LoVo (cell line): ENCODE measurements at regions not wholly inside any gene's neighbourhood (a gene's known extent, or its start where the extent isn't known, plus 50 kb on each side); places are given as distances from the start of the nearest gene placed in this dataset.
A peak's percentile ranks its signal among the peaks of the same experiment; 100 is the strongest.

Source experiments
- DNase-seq: peaks from one replicate; pipeline ENCODE4 v3.0.0-alpha.2; 2016; ENCODE audit warnings: low spot score

- DNase-seq: peak; percentile 1
These were observed 159.7 kb upstream of the SHISA6 start for GRCh38 chr17:11081342-11081741.

- DNase-seq: no peak
These were observed 163.3 kb upstream of the SHISA6 start for GRCh38 chr17:11077673-11078072.

- DNase-seq: no peak
These were observed 166.6 kb upstream of the SHISA6 start for GRCh38 chr17:11074451-11074850.

- no peak for DNase-seq
These were observed 184.1 kb upstream of the SHISA6 start for GRCh38 chr17:11056926-11057325.

GRCh38 chr17:11053846-11054245 lies 187.2 kb upstream of the SHISA6 start:
- no peak for DNase-seq

- DNase-seq: no peak
These were observed 191.5 kb upstream of the SHISA6 start for GRCh38 chr17:11049539-11049938.

GRCh38 chr17:11047228-11047627 lies 193.8 kb upstream of the SHISA6 start:
- DNase-seq: no peak

- DNase-seq: no peak
These were observed 201.5 kb upstream of the PIRT start for GRCh38 chr17:11039342-11039741.

GRCh38 chr17:11035681-11036080 lies 197.8 kb upstream of the PIRT start:
- no peak for DNase-seq

- no peak for DNase-seq
These were observed 193.9 kb upstream of the PIRT start for GRCh38 chr17:11031787-11032186.

- DNase-seq: no peak
These were observed 191.9 kb upstream of the PIRT start for GRCh38 chr17:11029791-11030190.

- no peak for DNase-seq
These were observed 190.5 kb upstream of the PIRT start for GRCh38 chr17:11028349-11028748.

- no peak for DNase-seq
These were observed 189.0 kb upstream of the PIRT start for GRCh38 chr17:11026903-11027302.

- DNase-seq: no peak
These were observed 186.0 kb upstream of the PIRT start for GRCh38 chr17:11023639-11024479.

GRCh38 chr17:11006530-11006929 lies 168.6 kb upstream of the PIRT start:
- no peak for DNase-seq

- no peak for DNase-seq
These were observed 168.1 kb upstream of the PIRT start for GRCh38 chr17:11005940-11006339.

- no peak for DNase-seq
These were observed 164.5 kb upstream of the PIRT start for GRCh38 chr17:11002417-11002816.

GRCh38 chr17:11001651-11002050 lies 163.8 kb upstream of the PIRT start:
- DNase-seq: no peak

GRCh38 chr17:10999484-10999883 lies 161.6 kb upstream of the PIRT start:
- DNase-seq: no peak

- no peak for DNase-seq
These were observed 155.2 kb upstream of the PIRT start for GRCh38 chr17:10993126-10993525.

- no peak for DNase-seq
These were observed 154.4 kb upstream of the PIRT start for GRCh38 chr17:10992106-10992880.

- DNase-seq: no peak
These were observed 149.9 kb upstream of the PIRT start for GRCh38 chr17:10987786-10988185.

GRCh38 chr17:10984220-10984619 lies 146.3 kb upstream of the PIRT start:
- DNase-seq: no peak
